SK-N-SH treated with all-trans-retinoic acid at 6 μM for 48 hours (cell line): ENCODE measurements at regions not wholly inside any gene's neighbourhood (a gene's known extent, or its start where the extent isn't known, plus 50 kb on each side); places are given as distances from the start of the nearest gene placed in this dataset.
A peak's percentile ranks its signal among the peaks of the same experiment; 100 is the strongest.

ENCODE experiments used
- CREB5 ChIP-seq: fragments of 250-450 bp; sonication (Bioruptor Pico); IDR thresholded peaks from 2 replicates; pipeline ENCODE4 v1.5.1; 2020; ENCODE audit warnings: low read depth, mild to moderate bottlenecking, moderate library complexity
- PATZ1 ChIP-seq: fragments of 250-450 bp; sonication (Bioruptor Pico); IDR thresholded peaks from 2 replicates; pipeline ENCODE4 v1.8.0; 2020; ENCODE audit warnings: mild to moderate bottlenecking, moderate library complexity, borderline replicate concordance
- PPARA ChIP-seq: fragments of 250-450 bp; sonication (Bioruptor Pico); IDR thresholded peaks from 2 replicates; pipeline ENCODE4 v1.5.0; 2020; ENCODE audit warnings: mild to moderate bottlenecking, borderline replicate concordance
- TSHZ2 ChIP-seq: fragments of 250-450 bp; sonication (Bioruptor Pico); IDR thresholded peaks from 2 replicates; pipeline ENCODE4 v1.5.0; 2020; ENCODE audit warnings: mild to moderate bottlenecking, moderate library complexity
- ZFP3 ChIP-seq: fragments of 250-450 bp; sonication (Bioruptor Pico); IDR thresholded peaks from 2 replicates; pipeline ENCODE4 v1.5.0; 2020; ENCODE audit warnings: mild to moderate bottlenecking, moderate library complexity
- ZFP30 ChIP-seq: fragments of 450-650 bp; formaldehyde crosslinking; IDR thresholded peaks from 2 replicates; pipeline ENCODE4 v1.5.0; 2022; ENCODE audit warnings: mild to moderate bottlenecking, moderate library complexity

- TF ChIP-seq ZFP3 (CRISPR knock-in tag) = peak; percentile 34; the same call in 1 of the 2 replicates
- 0 out of 2 replicates have a peak, but pooled peaks have one; percentile 36 for TF ChIP-seq PATZ1 (CRISPR knock-in tag)
- TF ChIP-seq ZFP30 = no peak
- no peak for TF ChIP-seq TSHZ2
- TF ChIP-seq PPARA = no peak
- TF ChIP-seq CREB5 (CRISPR knock-in tag) = no peak
Measured at GRCh38 chr2:67159929-67160328, 237.2 kb upstream of the ETAA1 start.
